ENCODE measurements at regions not wholly inside any gene's neighbourhood (a gene's known extent, or its start where the extent isn't known, plus 50 kb on each side); places are given as distances from the start of the nearest gene placed in this dataset.

- no peak for DNase-seq
Observed at GRCh38 chr2:60042023-60042422, 511.4 kb downstream of the BCL11A start.

- peak in 1 of 2 experiments; percentile 23 for DNase-seq
Observed at GRCh38 chr2:60033325-60033724, 520.1 kb downstream of the BCL11A start.

GRCh38 chr2:60029566-60029883, 523.9 kb downstream of the BCL11A start:
- no peak for DNase-seq

GRCh38 chr2:60028849-60029565, 524.4 kb downstream of the BCL11A start:
- DNase-seq, result no peak

GRCh38 chr2:60025496-60025895, 528.0 kb downstream of the BCL11A start:
- DNase-seq, result no peak

- no peak for DNase-seq
Observed at GRCh38 chr2:60023256-60023985, 530.0 kb downstream of the BCL11A start.

GRCh38 chr2:60007671-60008070, 545.8 kb downstream of the BCL11A start:
- no peak for DNase-seq

GRCh38 chr2:60003076-60003475, 550.4 kb downstream of the BCL11A start:
- DNase-seq, result no peak

- no peak for DNase-seq
Observed at GRCh38 chr2:60002183-60002867, 551.1 kb downstream of the BCL11A start.

GRCh38 chr2:60000686-60001085, 552.8 kb downstream of the BCL11A start:
- no peak for DNase-seq

GRCh38 chr2:59998324-59998723, 555.1 kb downstream of the BCL11A start:
- DNase-seq, result no peak

- DNase-seq, result no peak
Observed at GRCh38 chr2:59997371-59997770, 556.1 kb downstream of the BCL11A start.

GRCh38 chr2:59996855-59997254, 556.6 kb downstream of the BCL11A start:
- DNase-seq, result no peak

- no peak for DNase-seq
Observed at GRCh38 chr2:59993726-59994125, 559.7 kb downstream of the BCL11A start.

GRCh38 chr2:59988341-59988740, 565.1 kb downstream of the BCL11A start:
- DNase-seq, result no peak

- no peak for DNase-seq
Observed at GRCh38 chr2:59986511-59986910, 566.9 kb downstream of the BCL11A start.

GRCh38 chr2:59985923-59986322, 567.5 kb downstream of the BCL11A start:
- DNase-seq, result no peak

- DNase-seq, result no peak
Observed at GRCh38 chr2:59974051-59974766, 579.2 kb downstream of the BCL11A start.

- no peak for DNase-seq
Observed at GRCh38 chr2:59969161-59969560, 584.3 kb downstream of the BCL11A start.

GRCh38 chr2:59968441-59968840, 585.0 kb downstream of the BCL11A start:
- no peak for DNase-seq

- DNase-seq, result no peak
Observed at GRCh38 chr2:59967691-59968090, 585.8 kb downstream of the BCL11A start.

- no peak for DNase-seq
Observed at GRCh38 chr2:59963157-59963556, 590.3 kb downstream of the BCL11A start.

GRCh38 chr2:59961746-59962145, 591.7 kb downstream of the BCL11A start:
- no peak for DNase-seq
